Caco-2 (cell line): ENCODE measurements at regions not wholly inside any gene's neighbourhood (a gene's known extent, or its start where the extent isn't known, plus 50 kb on each side); places are given as distances from the start of the nearest gene placed in this dataset.
"Not testable (repeated sequence)": the region's sequence is repeated elsewhere in the genome, so short reads cannot be mapped to it uniquely, and the experiment has no call there.

Experiments used
- BruUV-seq: library from RNA; stranded (reverse); fragments of 400-500 nt; replicated peaks from 2 replicates; lab custom pipeline; 2021; lab: Mats Ljungman, UMichigan
- CTCF ChIA-PET: fragments of 300-600 bp; sonication (Branson Sonifier 250); formaldehyde crosslinking; loops from one replicate; lab custom pipeline; 2022; ENCODE audit warnings: antibody characterized with exemption; lab: Charles Lee
- POLR2A ChIA-PET: fragments of 300-600 bp; sonication (Branson Sonifier 250); formaldehyde crosslinking; loops from one replicate; lab custom pipeline; 2022; ENCODE audit warnings: antibody characterized with exemption; lab: Charles Lee
- DNase-seq, 2 experiments: peaks; one replicate each; pipeline versions ENCODE4 v3.0.0 to v3.0.0-alpha.2; 2020 to 2022
- H3K27me3 ChIP-seq: replicated peaks from 2 replicates; pipeline ENCODE4 v1.6.0; 2011; ENCODE audit warnings: low read length; ENCODE audit not compliant: control insufficient read depth, insufficient read depth
- H3K36me3 ChIP-seq: 2 replicates; pipeline ENCODE4 v1.5.1; 2011; ENCODE audit warnings: low read length; ENCODE audit not compliant: control insufficient read depth, insufficient read depth
- H3K4me1 ChIP-seq: fragments of 250-450 bp; sonication (Bioruptor Pico); 2 replicates; pipeline ENCODE4 v1.5.1; 2020; ENCODE audit warnings: mild to moderate bottlenecking
- H3K4me3 ChIP-seq: 2 replicates; pipeline ENCODE4 v1.5.1; 2011; ENCODE audit warnings: low read depth, mild to moderate bottlenecking, control low read depth, low read length
- H3K9me3 ChIP-seq: fragments of 250-450 bp; sonication (Bioruptor Pico); 2 replicates; pipeline ENCODE4 v1.5.1; 2020; ENCODE audit warnings: mild to moderate bottlenecking, moderate library complexity
- H3K27ac Mint-ChIP-seq: one replicate; pipeline ENCODE4 v1.8.0; 2022; ENCODE audit warnings: mixed read lengths; ENCODE audit not compliant: unreplicated experiment
- H3K27me3 Mint-ChIP-seq: one replicate; pipeline ENCODE4 v1.8.0; 2022; ENCODE audit warnings: mixed read lengths; ENCODE audit not compliant: insufficient read depth, unreplicated experiment
- H3K36me3 Mint-ChIP-seq: one replicate; pipeline ENCODE4 v1.8.0; 2022; ENCODE audit warnings: mild to moderate bottlenecking, mixed read lengths; ENCODE audit not compliant: insufficient read depth, unreplicated experiment
- H3K4me1 Mint-ChIP-seq: one replicate; pipeline ENCODE4 v1.8.0; 2022; ENCODE audit warnings: low read depth, mixed read lengths; ENCODE audit not compliant: unreplicated experiment
- H3K4me3 Mint-ChIP-seq: one replicate; pipeline ENCODE4 v1.8.0; 2022; ENCODE audit warnings: mild to moderate bottlenecking, moderate library complexity, mixed read lengths; ENCODE audit not compliant: unreplicated experiment
- H3K9me3 Mint-ChIP-seq: one replicate; pipeline ENCODE4 v1.8.0; 2022; ENCODE audit warnings: mixed read lengths; ENCODE audit not compliant: unreplicated experiment
- intact Hi-C: fragments of 100-400 bp; cut with micrococcal nuclease; formaldehyde crosslinking; loops from one replicate; pipeline ENCODE4 v1.10.0; 2022; ENCODE audit not compliant: unreplicated experiment
- TF ChIP-seq, protein P1 (sequence below), 2 experiments: fragments of 200-600 bp in 1 of 2; IDR thresholded peaks; 1 replicate in 1 of 2; 2 replicates in 1 of 2; pipeline versions ENCODE4 v1.5.1 to v1.8.0; 2011 to 2022; ENCODE audit warnings: antibody characterized with exemption in 1 of 2, control low read depth in 1 of 2, inconsistent platforms in 1 of 2, low read depth in 1 of 2, low read length in 1 of 2, mild to moderate bottlenecking in 1 of 2, moderate library complexity in 1 of 2; ENCODE audit not compliant: insufficient read depth in 1 of 2, severe bottlenecking in 1 of 2, unreplicated experiment in 1 of 2

GRCh38 chrX:26466387-26466786 is 250.4 kb downstream of the MAGEB5 start:
- TF ChIP-seq, protein P1, sequence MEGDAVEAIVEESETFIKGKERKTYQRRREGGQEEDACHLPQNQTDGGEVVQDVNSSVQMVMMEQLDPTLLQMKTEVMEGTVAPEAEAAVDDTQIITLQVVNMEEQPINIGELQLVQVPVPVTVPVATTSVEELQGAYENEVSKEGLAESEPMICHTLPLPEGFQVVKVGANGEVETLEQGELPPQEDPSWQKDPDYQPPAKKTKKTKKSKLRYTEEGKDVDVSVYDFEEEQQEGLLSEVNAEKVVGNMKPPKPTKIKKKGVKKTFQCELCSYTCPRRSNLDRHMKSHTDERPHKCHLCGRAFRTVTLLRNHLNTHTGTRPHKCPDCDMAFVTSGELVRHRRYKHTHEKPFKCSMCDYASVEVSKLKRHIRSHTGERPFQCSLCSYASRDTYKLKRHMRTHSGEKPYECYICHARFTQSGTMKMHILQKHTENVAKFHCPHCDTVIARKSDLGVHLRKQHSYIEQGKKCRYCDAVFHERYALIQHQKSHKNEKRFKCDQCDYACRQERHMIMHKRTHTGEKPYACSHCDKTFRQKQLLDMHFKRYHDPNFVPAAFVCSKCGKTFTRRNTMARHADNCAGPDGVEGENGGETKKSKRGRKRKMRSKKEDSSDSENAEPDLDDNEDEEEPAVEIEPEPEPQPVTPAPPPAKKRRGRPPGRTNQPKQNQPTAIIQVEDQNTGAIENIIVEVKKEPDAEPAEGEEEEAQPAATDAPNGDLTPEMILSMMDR (IDR thresholded peaks at IDR 0.05; ENCODE audit: insufficient read depth in 1 of 2, low read depth in 1 of 2, low read length in 1 of 2, severe bottlenecking in 1 of 2, unreplicated experiment in 1 of 2), result no peak
- Mint-ChIP-seq H3K36me3 (no peaks in the 10 kb centered on the region), H3K4me1 (no peaks in the 10 kb centered on the region), H3K4me3 (no peak overlapping the region), H3K27ac (no peak overlapping the region), H3K27me3 (no peaks in the 10 kb centered on the region), H3K9me3 (no peaks in the 10 kb centered on the region)
- H3K9me3 ChIP-seq, result no peaks in the 10 kb centered on the region
- no peak overlapping the region for H3K4me3 ChIP-seq
- POLR2A ChIA-PET, result no interaction called here
- intact Hi-C loops, result no loop called here
- no TSS peak for BruUV-seq
- DNase-seq, result no peak
- H3K4me1 ChIP-seq, result peaks cover 24% of the 10 kb centered on the region
- H3K36me3 ChIP-seq, result no peaks in the 10 kb centered on the region
- CTCF ChIA-PET, result no interaction called here
- no peaks in the 10 kb centered on the region for H3K27me3 ChIP-seq

DNA sequence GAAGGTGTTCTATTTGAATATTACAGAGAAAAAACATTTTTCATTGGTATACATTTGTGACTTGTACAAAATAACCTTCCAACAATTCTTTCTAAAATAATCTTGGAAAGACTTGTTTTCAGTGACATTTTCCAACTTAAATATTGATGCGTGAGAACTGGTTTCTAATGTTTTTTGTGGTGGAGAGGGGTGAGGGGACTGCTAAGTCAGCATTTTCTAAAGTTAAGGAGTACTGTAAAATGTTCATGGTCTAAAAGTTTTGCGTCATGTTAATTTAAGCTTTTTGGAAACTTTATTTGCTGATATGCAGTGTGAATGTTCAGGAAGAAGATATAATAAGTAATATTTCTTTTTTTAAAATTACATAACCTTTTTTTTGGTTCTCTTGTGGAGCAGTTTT is 229.3 kb downstream of the MAGEB5 start:
- BruUV-seq, result no TSS peak
- no peak overlapping the region for H3K27ac Mint-ChIP-seq
- H3K27me3 ChIP-seq, result no peaks in the 10 kb centered on the region
- H3K36me3 Mint-ChIP-seq, result no peaks in the 10 kb centered on the region
- no peaks in the 10 kb centered on the region for H3K4me1 ChIP-seq
- H3K27me3 Mint-ChIP-seq, result no peaks in the 10 kb centered on the region
- TF ChIP-seq, protein P1 (IDR thresholded peaks at IDR 0.05; ENCODE audit: insufficient read depth in 1 of 2, low read depth in 1 of 2, low read length in 1 of 2, severe bottlenecking in 1 of 2, unreplicated experiment in 1 of 2), result no peak
- H3K4me1 Mint-ChIP-seq, result no peaks in the 10 kb centered on the region
- no peaks in the 10 kb centered on the region for H3K9me3 ChIP-seq
- no peak overlapping the region for H3K4me3 Mint-ChIP-seq
- intact Hi-C loops, result loop anchor here (10.0 kb wide), 2 partner anchors 170 to 740 kb away; no protein-coding TSS in a partner anchor
- CTCF ChIA-PET, result no interaction called here
- DNase-seq, result no peak
- no peaks in the 10 kb centered on the region for H3K36me3 ChIP-seq
- H3K9me3 Mint-ChIP-seq, result no peaks in the 10 kb centered on the region
- H3K4me3 ChIP-seq, result no peak overlapping the region
- POLR2A ChIA-PET, result no interaction called here

GRCh38 chrX:26444417-26444816 is 228.4 kb downstream of the MAGEB5 start:
- CTCF ChIA-PET, H3K4me3 ChIP-seq, DNase-seq, H3K4me1 Mint-ChIP-seq, H3K27me3 Mint-ChIP-seq, H3K27me3 ChIP-seq, H3K36me3 Mint-ChIP-seq, H3K9me3 ChIP-seq, H3K4me3 Mint-ChIP-seq, H3K4me1 ChIP-seq, H3K27ac Mint-ChIP-seq, H3K9me3 Mint-ChIP-seq, POLR2A ChIA-PET, H3K36me3 ChIP-seq, BruUV-seq: not testable (repeated sequence)
- intact Hi-C loops, result loop anchor here (5.0 to 10.0 kb wide), 3 partner anchors 83 to 740 kb away; no protein-coding TSS in a partner anchor

DNA sequence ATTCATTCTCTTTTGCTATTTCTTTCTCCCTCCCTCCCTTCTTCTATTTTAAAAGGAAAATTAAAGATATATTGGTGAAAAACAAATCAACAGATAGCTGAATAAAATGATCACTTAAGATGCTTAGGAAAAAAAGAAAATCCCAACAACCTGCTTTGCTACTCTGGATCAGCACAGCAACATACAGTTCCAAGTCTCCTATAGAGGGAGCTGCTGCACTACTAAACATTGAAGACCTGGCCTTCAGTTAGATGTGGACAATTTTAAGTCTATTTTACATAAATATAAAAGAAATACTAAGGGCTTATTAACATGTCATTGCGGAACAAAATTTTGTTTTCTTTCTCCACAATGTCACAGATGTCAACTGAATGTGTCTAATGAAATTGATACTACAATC is 226.4 kb downstream of the MAGEB5 start:
- H3K36me3 ChIP-seq, result no peaks in the 10 kb centered on the region
- H3K27me3 ChIP-seq, result no peaks in the 10 kb centered on the region
- CTCF ChIA-PET, result no interaction called here
- peak in 1 of 2 experiments; percentile 38 for DNase-seq
- no peak overlapping the region for H3K4me3 ChIP-seq
- POLR2A ChIA-PET, result no interaction called here
- Mint-ChIP-seq H3K9me3 (no peaks in the 10 kb centered on the region), H3K27me3 (no peaks in the 10 kb centered on the region), H3K4me3 (no peak overlapping the region), H3K36me3 (no peaks in the 10 kb centered on the region), H3K4me1 (no peaks in the 10 kb centered on the region), H3K27ac (no peak overlapping the region)
- no TSS peak for BruUV-seq
- H3K4me1 ChIP-seq, result no peaks in the 10 kb centered on the region
- no peaks in the 10 kb centered on the region for H3K9me3 ChIP-seq
- TF ChIP-seq, protein P1 (IDR thresholded peaks at IDR 0.05; ENCODE audit: insufficient read depth in 1 of 2, low read depth in 1 of 2, low read length in 1 of 2, severe bottlenecking in 1 of 2, unreplicated experiment in 1 of 2), result peak in 1 of 2 experiments; percentile 58
- intact Hi-C loops, result loop anchor here (2.0 to 10.0 kb wide), 5 partner anchors 85 to 742 kb away; no protein-coding TSS in a partner anchor
